Panc1 (cell line): ENCODE measurements at regions not wholly inside any gene's neighbourhood (a gene's known extent, or its start where the extent isn't known, plus 50 kb on each side); places are given as distances from the start of the nearest gene placed in this dataset.

Experiments
- ATAC-seq: fragments of 200-7000 bp; cut with Tn5 transposase; 2 replicates; pipeline ENCODE4 v1.9.1; 2020; ENCODE audit warnings: mild to moderate bottlenecking, moderate library complexity
- BruUV-seq: library from RNA; stranded (reverse); fragments of 400-500 nt; replicated peaks from 2 replicates; lab custom pipeline; 2021; lab: Mats Ljungman, UMichigan
- CTCF ChIA-PET: fragments of 300-600 bp; sonication (Branson Sonifier 250); formaldehyde crosslinking; loops from one replicate; lab custom pipeline; 2022; ENCODE audit warnings: antibody characterized with exemption; lab: Charles Lee
- POLR2A ChIA-PET: fragments of 300-600 bp; sonication (Branson Sonifier 250); formaldehyde crosslinking; loops from one replicate; lab custom pipeline; 2022; ENCODE audit warnings: antibody characterized with exemption; lab: Charles Lee
- DNase-seq: peaks from one replicate; pipeline ENCODE4 v3.0.0-alpha.2; 2010; ENCODE audit warnings: low read depth, low spot score
- H3K27ac ChIP-seq: 2 replicates; pipeline ENCODE4 v1.5.1; 2011; ENCODE audit warnings: mild to moderate bottlenecking, low read length, inconsistent platforms
- H3K27me3 ChIP-seq: fragments of 200-500 bp; sonication (Bioruptor generic); 2 replicates; pipeline ENCODE4 v1.6.0; 2014; ENCODE audit warnings: low read length, inconsistent platforms; ENCODE audit not compliant: control insufficient read depth, insufficient read depth
- H3K36me3 ChIP-seq: fragments of 200-500 bp; sonication (Bioruptor generic); 2 replicates; pipeline ENCODE4 v1.5.1; 2014; ENCODE audit warnings: inconsistent platforms, mild to moderate bottlenecking, low read length, moderate library complexity; ENCODE audit not compliant: control insufficient read depth, insufficient read depth
- H3K4me1 ChIP-seq: 2 replicates; pipeline ENCODE4 v1.5.1; 2011; ENCODE audit warnings: inconsistent platforms, mild to moderate bottlenecking, low read length, moderate library complexity; ENCODE audit not compliant: control insufficient read depth, insufficient read depth
- H3K4me3 ChIP-seq, 2 experiments: 2 replicates each; pipeline ENCODE4 v1.5.1; 2011 to 2012; ENCODE audit warnings: low read depth in 2 of 2, low read length in 2 of 2, mild to moderate bottlenecking in 2 of 2, inconsistent platforms in 1 of 2, moderate library complexity in 1 of 2
- H3K9me3 ChIP-seq: fragments of 200-500 bp; sonication (Bioruptor generic); 2 replicates; pipeline ENCODE4 v1.5.1; 2014; ENCODE audit warnings: low read depth, mild to moderate bottlenecking, inconsistent platforms, low read length, moderate library complexity; ENCODE audit not compliant: control insufficient read depth, insufficient read depth
- CTCF ChIP-seq: fragments of 450-650 bp; IDR thresholded peaks from 2 replicates; pipeline ENCODE4 v1.5.1; 2017; ENCODE audit warnings: mild to moderate bottlenecking
- POLR2AphosphoS5 ChIP-seq: IDR thresholded peaks from 2 replicates; pipeline ENCODE4 v1.6.1; 2012; ENCODE audit warnings: mild to moderate bottlenecking, low read depth, low read length, moderate library complexity
- REST ChIP-seq, 2 experiments: IDR thresholded peaks; 2 replicates each; pipeline ENCODE4 v1.6.1; 2011 to 2012; ENCODE audit warnings: low read depth in 2 of 2, control low read depth in 1 of 2, low read length in 1 of 2, mild to moderate bottlenecking in 1 of 2, moderate library complexity in 1 of 2; ENCODE audit not compliant: insufficient read depth in 1 of 2
- SIN3A ChIP-seq: IDR thresholded peaks from 2 replicates; pipeline ENCODE4 v1.6.1; 2012; ENCODE audit warnings: low read depth, mild to moderate bottlenecking, low read length, moderate library complexity, borderline replicate concordance; ENCODE audit not compliant: insufficient read depth
- TCF7L2 ChIP-seq: IDR thresholded peaks from 2 replicates; pipeline ENCODE4 v1.6.1; 2011; ENCODE audit warnings: mild to moderate bottlenecking, low read depth, low read length, inconsistent platforms
- in situ Hi-C: cut with HindIII; loops from 2 replicates; pipeline ENCODE4 v1.10.0; 2016; ENCODE audit warnings: low sequenced_read_pairs, low pct_unique_long_range_greater_than_20kb
- intact Hi-C: fragments of 100-400 bp; cut with micrococcal nuclease; formaldehyde crosslinking; loops from one replicate; pipeline ENCODE4 v1.10.0; 2022; ENCODE audit not compliant: unreplicated experiment

DNA sequence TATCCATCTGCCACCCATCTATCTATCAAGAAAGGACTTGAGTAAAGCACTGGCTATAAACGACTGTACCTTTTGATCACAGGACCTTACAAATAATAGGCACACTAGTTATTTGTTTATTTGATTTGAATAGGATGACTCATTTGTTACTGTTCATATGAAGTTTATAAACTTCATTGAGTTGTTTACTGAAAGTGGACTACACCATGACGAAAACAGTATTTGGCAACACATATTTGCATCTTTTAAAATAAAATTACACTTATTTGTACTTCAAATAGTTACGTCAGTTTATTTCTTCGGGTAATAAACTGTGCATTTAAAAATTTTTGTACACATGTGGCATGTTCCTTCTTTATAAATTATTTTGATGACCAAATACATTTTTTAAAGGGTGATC is 133.0 kb downstream of the OGFRL1 start:
- intact Hi-C loops, result no loop called here
- BruUV-seq, result no TSS peak
- ATAC-seq, result no peak
- no peak for TF ChIP-seq REST (IDR thresholded peaks at IDR 0.05; ENCODE audit: insufficient read depth in 1 of 2, low read depth in 2 of 2, low read length in 1 of 2)
- TF ChIP-seq TCF7L2, result peak; percentile 60; the same call in 1 of the 2 replicates
- H3K9me3 ChIP-seq, result no peaks in the 10 kb centered on the region
- H3K4me3 ChIP-seq, result peak overlapping the region; percentile 83 to 87; a peak in 3 of 4 replicates
- H3K27ac ChIP-seq, result peak overlapping the region; percentile 96
- H3K4me1 ChIP-seq, result peaks cover 33% of the 10 kb centered on the region
- 0 out of 2 replicates have a peak, but pooled peaks cover 1% of the 10 kb centered on the region for H3K36me3 ChIP-seq
- no peak for DNase-seq
- no peaks in the 10 kb centered on the region for H3K27me3 ChIP-seq
- in situ Hi-C loops, result no loop called here
- CTCF ChIA-PET, result no interaction called here
- POLR2A ChIA-PET, result no interaction called here

GRCh38 chr6:71430018-71430417 is 141.4 kb downstream of the OGFRL1 start:
- Histone ChIP-seq H3K4me1 (no peaks in the 10 kb centered on the region), H3K36me3 (no peaks in the 10 kb centered on the region), H3K4me3 (no peak overlapping the region), H3K9me3 (no peaks in the 10 kb centered on the region), H3K27me3 (no peaks in the 10 kb centered on the region; the same call in 1 of the 2 replicates), H3K27ac (no peak overlapping the region)
- no TSS peak for BruUV-seq
- DNase-seq (no peak), ATAC-seq (no peak)
- CTCF ChIA-PET, result no interaction called here
- POLR2A ChIA-PET, result no interaction called here
- intact Hi-C loops (no loop called here), in situ Hi-C loops (no loop called here)
- TF ChIP-seq SIN3A (no peak), POLR2AphosphoS5 (no peak), CTCF (no peak), TCF7L2 (no peak), REST (IDR thresholded peaks at IDR 0.05; ENCODE audit: insufficient read depth in 1 of 2, low read depth in 2 of 2, low read length in 1 of 2) (no peak)
